ENCODE measurements at regions not wholly inside any gene's neighbourhood (a gene's known extent, or its start where the extent isn't known, plus 50 kb on each side); places are given as distances from the start of the nearest gene placed in this dataset.

GRCh38 chr6:4380881-4381281 lies 245.5 kb upstream of the ECI2 start:
- DNase-seq (ENCODE audit: low read depth, low spot score) = no peak
- CTCF ChIA-PET = no interaction called here
- no peak overlapping the region for H3K4me3 ChIP-seq (ENCODE audit: low read depth, low read length)
- POLR2A ChIA-PET = no interaction called here
- no peak for TF ChIP-seq CTCF (IDR thresholded peaks at IDR 0.05; ENCODE audit: insufficient read depth, low read length, missing control alignments)

GRCh38 chr6:4379958-4380357 lies 244.6 kb upstream of the ECI2 start:
- TF ChIP-seq CTCF (IDR thresholded peaks at IDR 0.05; ENCODE audit: insufficient read depth, low read length, missing control alignments) = no peak
- no peak overlapping the region for H3K4me3 ChIP-seq (ENCODE audit: low read depth, low read length)
- ChIA-PET CTCF (no interaction called here), POLR2A (no interaction called here)
- no peak for DNase-seq (ENCODE audit: low read depth, low spot score)

GRCh38 chr6:4378319-4378996 lies 243.1 kb upstream of the ECI2 start:
- ChIA-PET CTCF (no interaction called here), POLR2A (no interaction called here)
- DNase-seq (ENCODE audit: low read depth, low spot score) = no peak
- no peak for TF ChIP-seq CTCF (IDR thresholded peaks at IDR 0.05; ENCODE audit: insufficient read depth, low read length, missing control alignments)
- H3K4me3 ChIP-seq (ENCODE audit: low read depth, low read length) = no peak overlapping the region

GRCh38 chr6:4377603-4378002 lies 242.2 kb upstream of the ECI2 start:
- no peak for DNase-seq (ENCODE audit: low read depth, low spot score)
- POLR2A ChIA-PET = no interaction called here
- no peak for TF ChIP-seq CTCF (IDR thresholded peaks at IDR 0.05; ENCODE audit: insufficient read depth, low read length, missing control alignments)
- no peak overlapping the region for H3K4me3 ChIP-seq (ENCODE audit: low read depth, low read length)
- CTCF ChIA-PET = no interaction called here

GRCh38 chr6:4374216-4374615 lies 238.8 kb upstream of the ECI2 start:
- DNase-seq (ENCODE audit: low read depth, low spot score) = no peak
- CTCF ChIA-PET = interaction anchor here (0.6 kb wide), 1 partner anchor 846 kb away, joined by 3 read pairs; no protein-coding TSS in a partner anchor
- H3K4me3 ChIP-seq (ENCODE audit: low read depth, low read length) = no peak overlapping the region
- POLR2A ChIA-PET = no interaction called here
- TF ChIP-seq CTCF (IDR thresholded peaks at IDR 0.05; ENCODE audit: insufficient read depth, low read length, missing control alignments) = no peak

- no peak for TF ChIP-seq CTCF (IDR thresholded peaks at IDR 0.05; ENCODE audit: insufficient read depth, low read length, missing control alignments)
- no peak overlapping the region for H3K4me3 ChIP-seq (ENCODE audit: low read depth, low read length)
- POLR2A ChIA-PET = no interaction called here
- DNase-seq (ENCODE audit: low read depth, low spot score) = no peak
- CTCF ChIA-PET = interaction anchor here (0.9 kb wide), 1 partner anchor 20 kb away, joined by 3 read pairs; no protein-coding TSS in a partner anchor
These were observed 237.5 kb upstream of the ECI2 start for GRCh38 chr6:4372866-4373265.
